Left ventricle myocardium inferior (tissue), 1 donor: ENCODE measurements at regions not wholly inside any gene's neighbourhood (a gene's known extent, or its start where the extent isn't known, plus 50 kb on each side); places are given as distances from the start of the nearest gene placed in this dataset.
"Not testable (repeated sequence)": the region's sequence is repeated elsewhere in the genome, so short reads cannot be mapped to it uniquely, and the experiment has no call there.

Experiments
- DNase-seq: peaks from one replicate; pipeline ENCODE4 v3.0.0-alpha.2; 2020
- H3K27ac ChIP-seq: fragments of 200-600 bp; replicated peaks from 2 replicates; pipeline ENCODE4 v1.8.0; 2021
- H3K27me3 ChIP-seq: fragments of 200-600 bp; 2 replicates; pipeline ENCODE4 v1.8.0; 2021; ENCODE audit warnings: low read depth
- H3K36me3 ChIP-seq: fragments of 200-600 bp; 2 replicates; pipeline ENCODE4 v1.8.0; 2021
- H3K4me1 ChIP-seq: fragments of 200-600 bp; 2 replicates; pipeline ENCODE4 v1.8.0; 2021
- H3K4me3 ChIP-seq: fragments of 200-600 bp; 2 replicates; pipeline ENCODE4 v1.8.0; 2021; ENCODE audit warnings: mild to moderate bottlenecking, moderate library complexity
- H3K9me3 ChIP-seq: fragments of 200-600 bp; replicated peaks from 2 replicates; pipeline ENCODE4 v1.8.0; 2021
- CTCF ChIP-seq: fragments of 200-600 bp; IDR thresholded peaks from 2 replicates; pipeline ENCODE4 v1.8.0; 2021; ENCODE audit warnings: antibody characterized with exemption, mild to moderate bottlenecking, borderline replicate concordance
- intact Hi-C: fragments of 100-400 bp; cut with micrococcal nuclease; formaldehyde crosslinking; loops from one replicate; pipeline ENCODE4 v1.11.0; 2022
- donor health status: DM: no; HTN: yes; CAD: no; lungs with severe emphysema.

DNA sequence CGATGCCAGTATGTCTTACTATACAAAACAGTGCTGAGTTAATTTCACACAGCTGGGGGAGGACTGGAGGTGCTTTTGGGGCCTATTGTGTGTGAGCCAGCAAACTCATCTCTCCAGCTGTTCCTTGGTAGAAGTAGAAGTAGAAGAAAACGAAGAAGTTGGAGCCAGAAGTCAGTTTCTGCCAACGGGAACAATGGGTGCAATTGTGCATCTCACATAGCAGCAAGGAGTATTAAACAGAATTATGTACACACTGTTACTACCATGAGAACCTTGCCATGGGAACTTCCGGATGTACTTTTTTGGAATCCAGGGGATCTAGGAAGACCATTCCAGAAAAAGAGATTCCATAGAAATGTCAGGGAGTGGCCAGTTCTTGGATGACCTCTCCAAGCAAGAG is 88.6 kb downstream of the VCPKMT start:
- DNase-seq = no peak
- no peak for TF ChIP-seq CTCF
- no peak overlapping the region for H3K27ac ChIP-seq
- H3K4me1 ChIP-seq = no peaks in the 10 kb centered on the region
- no peaks in the 10 kb centered on the region for H3K36me3 ChIP-seq
- H3K4me3 ChIP-seq = no peak overlapping the region
- H3K27me3 ChIP-seq = no peaks in the 10 kb centered on the region
- H3K9me3 ChIP-seq = peaks cover 11% of the 10 kb centered on the region
- intact Hi-C loops = no loop called here

DNA sequence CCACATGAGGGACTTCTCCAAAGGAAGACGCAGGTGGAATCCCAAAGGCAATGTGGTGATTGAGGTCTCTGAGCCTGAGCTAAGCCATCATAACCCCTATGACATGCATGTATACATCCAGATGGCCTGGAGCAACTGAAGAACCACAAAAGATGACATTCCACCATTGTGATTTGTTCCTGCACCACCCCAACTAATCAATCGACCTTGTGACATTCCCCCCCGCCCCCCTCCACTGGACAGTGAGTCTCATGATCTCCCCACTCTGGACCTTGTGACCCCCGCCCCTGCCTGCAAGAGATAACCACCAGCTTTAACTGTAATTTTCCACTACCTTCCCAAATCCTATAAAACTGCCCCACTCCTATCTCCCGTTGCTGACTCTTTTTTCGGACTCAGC is 87.9 kb downstream of the VCPKMT start:
- Histone ChIP-seq H3K4me3 (no peak overlapping the region), H3K4me1 (no peaks in the 10 kb centered on the region), H3K9me3 (peaks cover 11% of the 10 kb centered on the region), H3K36me3 (no peaks in the 10 kb centered on the region), H3K27ac (no peak overlapping the region), H3K27me3 (no peaks in the 10 kb centered on the region)
- intact Hi-C loops = no loop called here
- no peak for TF ChIP-seq CTCF
- no peak for DNase-seq

DNA sequence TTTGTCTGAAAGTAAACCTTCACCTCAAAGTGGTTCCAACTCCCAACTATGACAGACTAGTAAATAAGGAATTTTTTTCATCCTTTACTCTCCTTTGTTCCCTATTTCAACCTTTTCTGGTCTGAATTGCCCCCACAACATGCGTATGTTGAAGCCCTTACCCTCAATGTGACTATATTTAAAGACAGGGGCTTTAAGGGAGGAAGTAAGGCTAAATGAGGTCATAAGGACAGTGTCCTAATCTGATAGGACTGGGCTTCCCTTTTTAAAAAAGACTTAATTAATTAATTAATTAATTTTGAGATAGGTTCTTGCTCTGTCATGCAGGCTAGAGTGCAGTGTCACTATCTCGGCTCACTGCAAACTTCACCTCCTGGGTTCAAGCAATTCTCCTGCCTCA is 86.3 kb downstream of the VCPKMT start:
- no peaks in the 10 kb centered on the region for H3K4me1 ChIP-seq

DNA sequence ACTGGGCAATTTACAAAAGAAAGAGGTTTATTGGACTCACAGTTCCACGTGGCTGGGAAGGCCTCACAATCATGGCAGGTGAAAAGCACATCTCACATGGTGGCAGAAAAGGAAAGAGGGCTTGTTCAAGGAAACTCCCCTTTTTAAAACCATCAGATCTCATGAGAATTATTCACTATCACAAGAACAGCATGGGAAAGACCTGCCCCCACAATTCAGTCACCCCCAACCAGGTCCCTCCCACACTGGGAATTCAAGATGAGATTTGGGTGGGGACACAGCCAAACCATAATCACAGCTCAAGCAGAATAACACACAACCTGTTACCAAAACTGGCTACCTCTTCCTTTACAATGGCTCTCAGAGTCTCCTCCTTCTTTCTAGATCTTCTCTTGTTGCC is 85.5 kb downstream of the VCPKMT start:
- H3K4me1 ChIP-seq, DNase-seq, intact Hi-C loops, H3K9me3 ChIP-seq, H3K27ac ChIP-seq, H3K4me3 ChIP-seq, H3K36me3 ChIP-seq, H3K27me3 ChIP-seq: not testable (repeated sequence)

More for the DNA sequence above, 86.3 kb downstream of the VCPKMT start:
- H3K36me3 ChIP-seq = no peaks in the 10 kb centered on the region
- H3K27ac ChIP-seq = no peak overlapping the region
- no peak for TF ChIP-seq CTCF
- H3K4me3 ChIP-seq = no peak overlapping the region
- intact Hi-C loops = no loop called here
- H3K9me3 ChIP-seq = peaks cover 11% of the 10 kb centered on the region
- DNase-seq = no peak
- H3K27me3 ChIP-seq = no peaks in the 10 kb centered on the region

GRCh38 chr14:50031602-50032313 is 84.6 kb downstream of the VCPKMT start:
- Histone ChIP-seq H3K9me3 (no peaks in the 10 kb centered on the region), H3K36me3 (no peaks in the 10 kb centered on the region), H3K4me3 (no peak overlapping the region), H3K27me3 (no peaks in the 10 kb centered on the region), H3K27ac (no peak overlapping the region), H3K4me1 (no peaks in the 10 kb centered on the region)
- intact Hi-C loops = no loop called here
- DNase-seq = no peak
- TF ChIP-seq CTCF = no peak

GRCh38 chr14:50032462-50033167 is 83.8 kb downstream of the VCPKMT start:
- intact Hi-C loops, H3K4me3 ChIP-seq, DNase-seq, H3K9me3 ChIP-seq, H3K36me3 ChIP-seq, H3K27me3 ChIP-seq, H3K27ac ChIP-seq, H3K4me1 ChIP-seq: not testable (repeated sequence)
